Type B pancreatic cell (in vitro differentiated cells): ENCODE measurements at regions not wholly inside any gene's neighbourhood (a gene's known extent, or its start where the extent isn't known, plus 50 kb on each side); places are given as distances from the start of the nearest gene placed in this dataset.

Source experiments
- DNase-seq: peaks from one replicate; pipeline ENCODE4 v3.0.0; 2021; ENCODE audit warnings: mixed read lengths; ENCODE audit not compliant: unreplicated experiment; ENCODE audit errors: extremely low spot score
- H3K27ac Mint-ChIP-seq: 2 replicates; pipeline ENCODE4 v1.8.0; 2021; ENCODE audit warnings: mild to moderate bottlenecking, mixed read lengths
- H3K27me3 Mint-ChIP-seq: 2 replicates; pipeline ENCODE4 v1.8.0; 2021; ENCODE audit warnings: mixed read lengths
- H3K36me3 Mint-ChIP-seq: 2 replicates; pipeline ENCODE4 v1.8.0; 2021; ENCODE audit warnings: mixed read lengths
- H3K4me1 Mint-ChIP-seq: one replicate; pipeline ENCODE4 v1.8.0; 2021; ENCODE audit warnings: mixed read lengths; ENCODE audit not compliant: unreplicated experiment
- H3K4me3 Mint-ChIP-seq: 2 replicates; pipeline ENCODE4 v1.8.0; 2021; ENCODE audit warnings: mild to moderate bottlenecking, mixed read lengths
- H3K9me3 Mint-ChIP-seq: 2 replicates; pipeline ENCODE4 v1.8.0; 2021; ENCODE audit warnings: mixed read lengths
- CTCF ChIP-seq: fragments of 200-600 bp; sonication (generic); conservative IDR thresholded peaks from 2 replicates; pipeline ENCODE4 v1.5.0; 2021; ENCODE audit warnings: antibody characterized with exemption, mild to moderate bottlenecking

- Mint-ChIP-seq H3K4me1 (no peaks in the 10 kb centered on the region), H3K4me3 (no peak overlapping the region), H3K27me3 (no peaks in the 10 kb centered on the region), H3K36me3 (no peaks in the 10 kb centered on the region), H3K9me3 (no peaks in the 10 kb centered on the region), H3K27ac (no peak overlapping the region)
- DNase-seq, result no peak
- TF ChIP-seq CTCF, result no peak
These were observed 66.7 kb upstream of the EZH2 start for GRCh38 chr7:148950806-148951205.

DNA sequence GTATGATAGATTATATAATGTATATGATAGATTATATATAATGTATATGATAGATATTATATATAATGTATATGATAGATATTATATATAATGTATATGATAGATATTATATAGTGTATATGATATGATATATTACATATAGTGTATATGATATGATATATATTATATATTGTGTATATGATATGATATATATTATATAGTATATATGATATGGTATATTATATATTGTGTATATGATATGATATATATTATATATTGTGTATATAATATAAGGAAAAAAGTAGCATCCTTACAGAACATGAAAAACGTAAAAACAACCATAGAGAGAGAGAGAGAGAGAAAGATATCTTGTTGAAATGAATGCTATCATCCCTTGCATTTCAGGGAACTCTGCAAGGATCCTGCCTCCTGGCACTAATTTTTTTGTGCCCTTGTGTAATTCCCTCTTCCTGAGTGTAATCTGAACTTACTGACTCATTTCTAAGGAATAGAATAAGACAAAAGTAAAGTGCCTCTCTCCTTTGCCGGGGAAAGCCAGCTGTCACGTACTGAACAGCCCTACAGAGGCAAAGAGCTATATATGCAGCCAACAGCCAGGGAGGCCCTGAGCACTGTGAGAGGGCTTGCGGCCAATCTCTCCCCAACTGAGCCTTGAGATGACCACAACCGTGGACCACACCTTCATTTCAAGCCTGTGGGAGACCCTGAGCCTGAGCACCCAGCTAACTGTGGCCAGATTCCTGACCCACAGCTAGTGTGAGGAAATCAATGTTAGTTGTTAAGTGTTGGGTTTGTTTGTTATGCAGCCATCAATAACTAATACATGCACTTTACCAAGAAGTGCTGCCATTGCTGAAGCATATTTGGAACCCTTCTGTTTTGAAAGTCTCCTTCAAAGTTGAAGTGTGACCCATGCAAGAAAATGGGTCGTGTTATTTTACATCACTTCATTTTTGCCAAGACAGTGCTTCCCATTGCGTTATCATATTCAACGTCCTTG lies 61.1 kb upstream of the EZH2 start:
- no peak overlapping the region for H3K4me3 Mint-ChIP-seq
- no peak for DNase-seq
- H3K4me1 Mint-ChIP-seq, result peaks cover 8% of the 10 kb centered on the region
- no peak overlapping the region for H3K27ac Mint-ChIP-seq
- H3K36me3 Mint-ChIP-seq, result no peaks in the 10 kb centered on the region
- no peaks in the 10 kb centered on the region for H3K9me3 Mint-ChIP-seq
- no peak for TF ChIP-seq CTCF
- H3K27me3 Mint-ChIP-seq, result no peaks in the 10 kb centered on the region

- no peaks in the 10 kb centered on the region for H3K27me3 Mint-ChIP-seq
- peak overlapping the region; percentile 99 for H3K27ac Mint-ChIP-seq
- H3K36me3 Mint-ChIP-seq, result no peaks in the 10 kb centered on the region
- no peaks in the 10 kb centered on the region for H3K9me3 Mint-ChIP-seq
- peaks cover 11% of the 10 kb centered on the region for H3K4me1 Mint-ChIP-seq
- DNase-seq, result peak; percentile 81
- peak overlapping the region; percentile 92 for H3K4me3 Mint-ChIP-seq
- peak; percentile 76 for TF ChIP-seq CTCF
These were observed 57.6 kb upstream of the EZH2 start for GRCh38 chr7:148941598-148942275.

DNA sequence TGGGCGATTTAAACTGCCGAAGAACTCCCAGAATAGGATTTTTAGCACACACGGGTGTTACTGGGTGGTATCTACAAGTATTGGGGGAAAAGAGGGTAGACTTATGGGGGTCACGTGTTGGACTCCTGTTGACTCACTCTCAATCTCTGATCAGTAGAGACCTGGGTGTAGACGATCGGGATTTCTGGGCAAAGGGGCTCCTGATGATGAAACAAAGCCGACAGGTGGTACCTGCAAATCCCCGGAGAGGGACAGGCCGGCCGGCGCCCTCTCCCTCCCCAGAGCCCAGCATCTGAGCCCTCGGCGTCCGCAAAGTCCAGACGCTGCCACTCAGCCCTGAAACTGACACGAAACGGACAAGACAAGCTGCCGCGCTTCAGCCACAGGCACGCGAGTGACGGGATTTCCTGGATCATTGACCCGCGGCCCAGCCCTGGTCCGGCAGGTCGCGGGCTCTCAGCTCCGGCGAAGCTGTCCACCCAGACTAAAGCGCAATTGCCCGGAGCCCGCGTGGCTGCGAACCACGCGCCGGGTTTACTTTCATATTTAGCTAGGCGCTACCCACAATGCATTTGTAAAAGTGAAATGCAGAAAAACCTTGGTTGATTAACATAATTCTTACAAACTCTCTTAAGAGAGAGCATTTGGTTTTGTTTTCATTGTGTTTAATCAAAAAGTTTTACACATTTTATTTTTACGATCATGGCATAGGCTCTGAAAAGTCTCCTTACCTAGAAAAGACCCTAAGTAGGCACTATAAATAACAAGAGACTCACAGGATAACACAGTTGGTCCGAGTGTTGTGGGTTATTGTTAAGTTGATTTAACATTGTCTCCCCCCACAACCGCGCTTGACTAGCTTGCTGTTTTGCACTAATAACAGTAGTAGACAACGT lies 56.9 kb upstream of the EZH2 start:
- Mint-ChIP-seq H3K27ac (peak overlapping the region; percentile 99), H3K27me3 (no peaks in the 10 kb centered on the region), H3K9me3 (no peaks in the 10 kb centered on the region), H3K4me3 (peak overlapping the region; percentile 92), H3K36me3 (no peaks in the 10 kb centered on the region), H3K4me1 (peaks cover 11% of the 10 kb centered on the region)
- no peak for TF ChIP-seq CTCF
- DNase-seq, result peak; percentile 73

DNA sequence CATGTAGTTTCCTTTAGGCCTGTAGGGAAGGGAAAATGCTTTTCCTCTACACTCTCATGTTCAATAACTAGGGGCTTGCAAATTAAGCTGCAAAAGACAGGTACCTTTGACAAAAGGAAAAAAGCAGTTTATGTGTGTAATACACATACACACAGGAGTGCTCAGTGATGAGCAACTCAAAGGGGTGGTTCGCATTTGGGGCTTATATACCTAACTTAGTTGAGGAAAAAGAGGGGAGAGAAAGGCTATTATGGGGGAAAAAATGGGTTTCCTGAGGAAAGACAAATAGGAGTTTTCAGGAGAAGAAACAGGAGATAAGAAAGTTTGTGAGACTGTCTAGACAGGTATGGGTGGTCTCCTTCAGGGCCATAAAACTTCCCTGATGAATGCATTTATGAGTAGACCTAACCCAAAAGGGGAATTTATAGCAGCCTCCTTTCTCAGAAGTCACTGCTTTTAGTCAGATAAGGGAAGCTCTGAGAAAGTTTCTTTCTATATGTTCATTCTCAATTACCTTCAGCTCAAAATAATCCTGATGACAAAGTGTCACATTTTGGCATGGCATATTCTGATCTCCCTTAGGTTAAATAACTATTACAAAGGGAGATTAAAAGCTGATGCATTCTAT lies 55.2 kb upstream of the EZH2 start:
- no peak for TF ChIP-seq CTCF
- H3K9me3 Mint-ChIP-seq, result no peaks in the 10 kb centered on the region
- H3K36me3 Mint-ChIP-seq, result no peaks in the 10 kb centered on the region
- DNase-seq, result no peak
- no peak overlapping the region for H3K27ac Mint-ChIP-seq
- peak overlapping the region; percentile 44 for H3K4me3 Mint-ChIP-seq
- H3K27me3 Mint-ChIP-seq, result no peaks in the 10 kb centered on the region
- peaks cover 11% of the 10 kb centered on the region for H3K4me1 Mint-ChIP-seq
